Breast epithelium (tissue), 4 donors: ENCODE measurements at regions not wholly inside any gene's neighbourhood (a gene's known extent, or its start where the extent isn't known, plus 50 kb on each side); places are given as distances from the start of the nearest gene placed in this dataset.

Experiments used
- DNase-seq, 2 donors: peaks; one replicate each; pipeline ENCODE4 v3.0.0-alpha.2; 2019; ENCODE audit warnings: low spot score in 2 of 2
- H3K27ac ChIP-seq, 2 donors: fragments of 200-600 bp; sonication (generic) in 1 of 2; one replicate each; pipeline ENCODE4 v1.5.1; 2016 to 2019; ENCODE audit warnings: mild to moderate bottlenecking in 1 of 2
- H3K27me3 ChIP-seq, 2 donors: fragments of 200-600 bp; sonication (generic) in 1 of 2; one replicate each; pipeline versions ENCODE4 v1.5.1 to v1.6.0; 2017 to 2019; ENCODE audit warnings: control low read depth in 1 of 2, mild to moderate bottlenecking in 1 of 2
- H3K36me3 ChIP-seq: fragments of 200-600 bp; one replicate; pipeline ENCODE4 v1.5.1; 2019
- H3K4me1 ChIP-seq, 2 donors: fragments of 200-600 bp; sonication (generic); one replicate each; pipeline ENCODE4 v1.5.1; 2016 to 2019; ENCODE audit warnings: control low read depth in 1 of 2
- H3K4me3 ChIP-seq, 3 donors: fragments of 200-600 bp; sonication (generic); 1 replicate in 2 of 3; 2 replicates in 1 of 3; pipeline ENCODE4 v1.5.1; 2016 to 2019; ENCODE audit warnings: mild to moderate bottlenecking in 3 of 3, moderate library complexity in 2 of 3
- H3K9me3 ChIP-seq, 2 donors: fragments of 200-600 bp; sonication (generic) in 1 of 2; one replicate each; pipeline ENCODE4 v1.5.1; 2016 to 2019; ENCODE audit warnings: control low read depth in 1 of 2
- CTCF ChIP-seq, 3 donors: fragments of 450-650 bp; IDR thresholded peaks; one replicate each; pipeline ENCODE4 v1.5.1; 2016 to 2017; ENCODE audit warnings: antibody characterized with exemption in 3 of 3, mild to moderate bottlenecking in 3 of 3, moderate library complexity in 3 of 3
- POLR2A ChIP-seq: fragments of 450-650 bp; IDR thresholded peaks from one replicate; pipeline ENCODE4 v1.6.1; 2016; ENCODE audit warnings: antibody characterized with exemption, mild to moderate bottlenecking, moderate library complexity
- POLR2AphosphoS5 ChIP-seq, 3 donors: sonication (generic); formaldehyde crosslinking; IDR thresholded peaks; one replicate each; pipeline ENCODE4 v1.6.1; 2017; ENCODE audit warnings: antibody characterized with exemption in 3 of 3
- intact Hi-C: fragments of 100-400 bp; cut with DNase I; formaldehyde crosslinking; loops from one replicate; pipeline ENCODE4 v1.15.1; 2023; ENCODE audit warnings: low total_unique reads

GRCh38 chr2:120886534-120887319, 151.1 kb downstream of the GLI2 start:
- Histone ChIP-seq H3K36me3 (no peaks in the 10 kb centered on the region), H3K27ac (no peak overlapping the region), H3K4me3 (no peak overlapping the region), H3K9me3 (no peaks in the 10 kb centered on the region), H3K4me1 (no peaks in the 10 kb centered on the region), H3K27me3 (no peaks in the 10 kb centered on the region)
- TF ChIP-seq CTCF (IDR thresholded peaks at IDR 0.05) (no peak), POLR2AphosphoS5 (IDR thresholded peaks at IDR 0.05) (no peak), POLR2A (no peak)
- intact Hi-C loops = no loop called here
- DNase-seq = no peak

- Histone ChIP-seq H3K27me3 (no peaks in the 10 kb centered on the region), H3K9me3 (no peaks in the 10 kb centered on the region), H3K36me3 (no peaks in the 10 kb centered on the region), H3K27ac (no peak overlapping the region), H3K4me1 (no peaks in the 10 kb centered on the region), H3K4me3 (no peak overlapping the region)
- no peak for TF ChIP-seq CTCF (IDR thresholded peaks at IDR 0.05)
- TF ChIP-seq POLR2AphosphoS5 (IDR thresholded peaks at IDR 0.05) = no peak
- no peak for TF ChIP-seq POLR2A
- intact Hi-C loops = no loop called here
- DNase-seq = no peak
Observed at GRCh38 chr2:120887320-120887697, 151.6 kb downstream of the GLI2 start.

GRCh38 chr2:120887741-120888231, 152.1 kb downstream of the GLI2 start:
- TF ChIP-seq POLR2AphosphoS5 (IDR thresholded peaks at IDR 0.05) = no peak
- H3K36me3 ChIP-seq = no peaks in the 10 kb centered on the region
- no peak for DNase-seq

GRCh38 chr2:120888851-120889250, 153.2 kb downstream of the GLI2 start:
- no peak overlapping the region for H3K4me3 ChIP-seq
- intact Hi-C loops = no loop called here
- no peaks in the 10 kb centered on the region for H3K9me3 ChIP-seq
- no peaks in the 10 kb centered on the region for H3K27me3 ChIP-seq
- H3K4me1 ChIP-seq = no peaks in the 10 kb centered on the region
- no peak for DNase-seq
- H3K36me3 ChIP-seq = no peaks in the 10 kb centered on the region
- no peak overlapping the region for H3K27ac ChIP-seq
- TF ChIP-seq POLR2AphosphoS5 (IDR thresholded peaks at IDR 0.05) = no peak
- TF ChIP-seq CTCF (IDR thresholded peaks at IDR 0.05) = no peak
- no peak for TF ChIP-seq POLR2A

More at GRCh38 chr2:120887741-120888231, 152.1 kb downstream of the GLI2 start:
- no peaks in the 10 kb centered on the region for H3K27me3 ChIP-seq
- no peak overlapping the region for H3K27ac ChIP-seq
- no peaks in the 10 kb centered on the region for H3K4me1 ChIP-seq
- intact Hi-C loops = no loop called here
- no peak overlapping the region for H3K4me3 ChIP-seq
- H3K9me3 ChIP-seq = no peaks in the 10 kb centered on the region

GRCh38 chr2:120889936-120890335, 154.3 kb downstream of the GLI2 start:
- no peak for TF ChIP-seq POLR2AphosphoS5 (IDR thresholded peaks at IDR 0.05)
- Histone ChIP-seq H3K36me3 (no peaks in the 10 kb centered on the region), H3K4me3 (no peak overlapping the region), H3K27ac (no peak overlapping the region), H3K9me3 (no peaks in the 10 kb centered on the region), H3K4me1 (no peaks in the 10 kb centered on the region), H3K27me3 (no peaks in the 10 kb centered on the region)
- intact Hi-C loops = loop anchor here (2.0 kb wide), 1 partner anchor 19 kb away; no protein-coding TSS in a partner anchor
- no peak for DNase-seq

- no peaks in the 10 kb centered on the region for H3K27me3 ChIP-seq
- H3K36me3 ChIP-seq = no peaks in the 10 kb centered on the region
- H3K4me3 ChIP-seq = no peak overlapping the region
- no peaks in the 10 kb centered on the region for H3K9me3 ChIP-seq
- TF ChIP-seq POLR2A (no peak), CTCF (IDR thresholded peaks at IDR 0.05) (no peak), POLR2AphosphoS5 (IDR thresholded peaks at IDR 0.05) (no peak)
- no peak overlapping the region for H3K27ac ChIP-seq
- no peaks in the 10 kb centered on the region for H3K4me1 ChIP-seq
- intact Hi-C loops = loop anchor here (2.0 kb wide), 1 partner anchor 18 kb away; no protein-coding TSS in a partner anchor
- DNase-seq = no peak
Observed at GRCh38 chr2:120890566-120891360, 155.1 kb downstream of the GLI2 start.
